Progenitor cell of endocrine pancreas (in vitro differentiated cells): ENCODE measurements at regions not wholly inside any gene's neighbourhood (a gene's known extent, or its start where the extent isn't known, plus 50 kb on each side); places are given as distances from the start of the nearest gene placed in this dataset.

Experiments used
- DNase-seq: peaks from one replicate; pipeline ENCODE4 v3.0.0; 2021; ENCODE audit warnings: low spot score; ENCODE audit not compliant: unreplicated experiment
- H3K27ac Mint-ChIP-seq: 2 replicates; pipeline ENCODE4 v1.8.0; 2021; ENCODE audit warnings: mild to moderate bottlenecking, moderate library complexity, mixed read lengths
- H3K27me3 Mint-ChIP-seq: 2 replicates; pipeline ENCODE4 v1.8.0; 2021; ENCODE audit warnings: mixed read lengths
- H3K36me3 Mint-ChIP-seq: 2 replicates; pipeline ENCODE4 v1.8.0; 2022; ENCODE audit warnings: mixed read lengths; ENCODE audit not compliant: insufficient read depth
- H3K4me1 Mint-ChIP-seq: 2 replicates; pipeline ENCODE4 v1.8.0; 2021; ENCODE audit warnings: low read depth, mixed read lengths
- H3K4me3 Mint-ChIP-seq: 2 replicates; pipeline ENCODE4 v1.8.0; 2021; ENCODE audit warnings: low read depth, mild to moderate bottlenecking, moderate library complexity, mixed read lengths
- H3K9me3 Mint-ChIP-seq: 2 replicates; pipeline ENCODE4 v1.8.0; 2021; ENCODE audit warnings: low read depth, mixed read lengths
- CTCF ChIP-seq: fragments of 200-600 bp; sonication (generic); IDR thresholded peaks from one replicate; pipeline ENCODE4 v1.5.0; 2021; ENCODE audit warnings: antibody characterized with exemption, mild to moderate bottlenecking; ENCODE audit not compliant: unreplicated experiment

DNA sequence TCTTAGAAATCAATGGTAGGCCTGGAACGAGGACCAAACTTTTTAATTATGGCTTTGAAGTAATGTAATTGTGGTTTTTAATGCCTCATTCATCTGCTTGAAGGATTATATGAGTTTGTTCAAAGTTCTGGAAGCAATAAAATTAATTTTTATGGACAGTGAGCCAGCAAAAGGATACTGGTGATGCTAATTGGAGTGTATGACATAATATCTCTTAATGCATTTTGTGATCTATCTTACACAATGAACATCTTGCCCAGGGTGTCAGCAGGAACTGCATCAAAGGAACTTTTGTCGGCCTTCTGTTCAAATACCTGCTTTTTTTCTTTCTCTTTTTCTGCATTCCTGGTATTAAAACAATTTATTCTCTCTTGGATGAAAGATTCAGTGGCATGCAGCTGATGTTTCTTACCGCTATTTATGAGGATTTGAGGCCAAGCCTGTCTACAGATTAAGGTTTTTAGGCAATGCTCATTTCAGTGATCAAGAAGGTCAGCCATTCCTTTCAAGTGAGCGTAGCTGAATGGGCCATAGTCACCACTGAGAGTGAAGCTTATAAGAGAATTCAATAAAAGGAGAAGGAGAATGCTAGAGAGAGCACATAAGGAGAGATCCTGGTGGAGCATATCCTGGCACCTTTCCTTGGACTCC, 974.8 kb downstream of the SORCS3 start:
- no peak for TF ChIP-seq CTCF
- H3K27me3 Mint-ChIP-seq, result no peaks in the 10 kb centered on the region

GRCh38 chr10:105611244-105611798, 970.2 kb downstream of the SORCS3 start:
- H3K4me3 Mint-ChIP-seq, result no peak overlapping the region
- no peaks in the 10 kb centered on the region for H3K27me3 Mint-ChIP-seq
- H3K27ac Mint-ChIP-seq, result no peak overlapping the region
- no peaks in the 10 kb centered on the region for H3K9me3 Mint-ChIP-seq
- H3K36me3 Mint-ChIP-seq, result no peaks in the 10 kb centered on the region
- peaks cover 14% of the 10 kb centered on the region for H3K4me1 Mint-ChIP-seq
- no peak for TF ChIP-seq CTCF
- DNase-seq, result no peak

More for the DNA sequence above, 974.8 kb downstream of the SORCS3 start:
- Mint-ChIP-seq H3K4me1 (peaks cover 11% of the 10 kb centered on the region), H3K36me3 (no peaks in the 10 kb centered on the region), H3K27ac (no peak overlapping the region), H3K9me3 (no peaks in the 10 kb centered on the region), H3K4me3 (no peak overlapping the region)
- DNase-seq, result no peak

DNA sequence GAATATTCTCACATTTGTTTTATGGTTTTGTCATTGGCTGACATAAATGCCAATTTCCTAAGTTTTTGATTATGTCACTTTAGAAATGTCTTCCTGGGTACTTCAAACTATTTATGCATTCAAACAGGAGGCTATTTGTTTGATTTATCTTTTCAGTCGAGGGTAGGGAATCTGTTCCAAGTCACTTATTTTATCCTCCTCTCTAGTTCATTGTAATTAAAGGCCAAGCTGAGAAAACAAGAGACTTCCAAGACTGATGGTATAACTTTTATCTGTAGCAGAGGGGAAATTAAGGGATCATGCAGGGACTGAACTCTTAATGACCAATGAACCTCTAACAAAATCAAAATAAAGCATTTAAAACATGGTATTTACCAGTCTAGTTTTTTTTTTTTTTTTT, 968.4 kb downstream of the SORCS3 start:
- Mint-ChIP-seq H3K27ac (no peak overlapping the region), H3K27me3 (no peaks in the 10 kb centered on the region), H3K36me3 (no peaks in the 10 kb centered on the region), H3K4me3 (no peak overlapping the region), H3K9me3 (no peaks in the 10 kb centered on the region), H3K4me1 (peaks cover 14% of the 10 kb centered on the region)
- TF ChIP-seq CTCF, result no peak
- DNase-seq, result no peak

- Mint-ChIP-seq H3K4me1 (peaks cover 3% of the 10 kb centered on the region), H3K27me3 (no peaks in the 10 kb centered on the region), H3K4me3 (no peak overlapping the region), H3K27ac (no peak overlapping the region), H3K9me3 (peaks cover 6% of the 10 kb centered on the region), H3K36me3 (peaks cover 3% of the 10 kb centered on the region)
- TF ChIP-seq CTCF, result no peak
- DNase-seq, result no peak
Measured at GRCh38 chr10:105605918-105606317, 964.8 kb downstream of the SORCS3 start.

GRCh38 chr10:105605104-105605503, 964.0 kb downstream of the SORCS3 start:
- Mint-ChIP-seq H3K36me3 (peaks cover 3% of the 10 kb centered on the region), H3K4me3 (no peak overlapping the region), H3K27ac (no peak overlapping the region), H3K4me1 (no peaks in the 10 kb centered on the region), H3K27me3 (no peaks in the 10 kb centered on the region), H3K9me3 (peaks cover 6% of the 10 kb centered on the region)
- TF ChIP-seq CTCF, result no peak
- DNase-seq, result no peak
